ENCODE measurements at regions not wholly inside any gene's neighbourhood (a gene's known extent, or its start where the extent isn't known, plus 50 kb on each side); places are given as distances from the start of the nearest gene placed in this dataset.

- TF ChIP-seq MAFK (IDR thresholded peaks at IDR 0.05; ENCODE audit: low read depth, low read length), result no peak
- no peak for TF ChIP-seq CTCF (conservative IDR thresholded peaks at IDR 0.05; ENCODE audit: low read depth, low read length)
- no peak for TF ChIP-seq POLR2A (IDR thresholded peaks at IDR 0.05; ENCODE audit: low read depth, low read length)
- no peak for TF ChIP-seq MAZ (IDR thresholded peaks at IDR 0.05; ENCODE audit: borderline replicate concordance, low read depth, low read length)
- no peak for TF ChIP-seq NFE2L2 (IDR thresholded peaks at IDR 0.05; ENCODE audit: low read depth, low read length)
- no peak for TF ChIP-seq USF2 (IDR thresholded peaks at IDR 0.05; ENCODE audit: low read depth, low read length)
- no peak for TF ChIP-seq BHLHE40 (IDR thresholded peaks at IDR 0.05; ENCODE audit: low read depth, low read length)
- no peak for TF ChIP-seq MXI1 (IDR thresholded peaks at IDR 0.05; ENCODE audit: borderline replicate concordance, low read depth, low read length)
- TF ChIP-seq RAD21 (IDR thresholded peaks at IDR 0.05; ENCODE audit: low read length), result no peak
Observed at GRCh38 chr5:90093751-90094485, 315.6 kb downstream of the CETN3 start.
